ENCODE measurements at regions not wholly inside any gene's neighbourhood (a gene's known extent, or its start where the extent isn't known, plus 50 kb on each side); places are given as distances from the start of the nearest gene placed in this dataset.

- TF ChIP-seq, protein P1, sequence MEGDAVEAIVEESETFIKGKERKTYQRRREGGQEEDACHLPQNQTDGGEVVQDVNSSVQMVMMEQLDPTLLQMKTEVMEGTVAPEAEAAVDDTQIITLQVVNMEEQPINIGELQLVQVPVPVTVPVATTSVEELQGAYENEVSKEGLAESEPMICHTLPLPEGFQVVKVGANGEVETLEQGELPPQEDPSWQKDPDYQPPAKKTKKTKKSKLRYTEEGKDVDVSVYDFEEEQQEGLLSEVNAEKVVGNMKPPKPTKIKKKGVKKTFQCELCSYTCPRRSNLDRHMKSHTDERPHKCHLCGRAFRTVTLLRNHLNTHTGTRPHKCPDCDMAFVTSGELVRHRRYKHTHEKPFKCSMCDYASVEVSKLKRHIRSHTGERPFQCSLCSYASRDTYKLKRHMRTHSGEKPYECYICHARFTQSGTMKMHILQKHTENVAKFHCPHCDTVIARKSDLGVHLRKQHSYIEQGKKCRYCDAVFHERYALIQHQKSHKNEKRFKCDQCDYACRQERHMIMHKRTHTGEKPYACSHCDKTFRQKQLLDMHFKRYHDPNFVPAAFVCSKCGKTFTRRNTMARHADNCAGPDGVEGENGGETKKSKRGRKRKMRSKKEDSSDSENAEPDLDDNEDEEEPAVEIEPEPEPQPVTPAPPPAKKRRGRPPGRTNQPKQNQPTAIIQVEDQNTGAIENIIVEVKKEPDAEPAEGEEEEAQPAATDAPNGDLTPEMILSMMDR (conservative IDR thresholded peaks at IDR 0.05; ENCODE audit: low read depth, low read length), result no peak
- DNase-seq (ENCODE audit: low read depth), result no peak
- no peak overlapping the region for H3K4me3 ChIP-seq (ENCODE audit: low read length)
Measured at GRCh38 chr1:102420034-102420433, 423.3 kb upstream of the OLFM3 start.

All from retinal pigment epithelial cell (primary cell).